ENCODE measurements at regions not wholly inside any gene's neighbourhood (a gene's known extent, or its start where the extent isn't known, plus 50 kb on each side); places are given as distances from the start of the nearest gene placed in this dataset.
"Not testable (repeated sequence)": the region's sequence is repeated elsewhere in the genome, so short reads cannot be mapped to it uniquely, and the experiment has no call there.

- DNase-seq (ENCODE audit: low spot score), result no peak
Observed at GRCh38 chr13:21879263-21879914, 208.5 kb downstream of the FGF9 start.

DNA sequence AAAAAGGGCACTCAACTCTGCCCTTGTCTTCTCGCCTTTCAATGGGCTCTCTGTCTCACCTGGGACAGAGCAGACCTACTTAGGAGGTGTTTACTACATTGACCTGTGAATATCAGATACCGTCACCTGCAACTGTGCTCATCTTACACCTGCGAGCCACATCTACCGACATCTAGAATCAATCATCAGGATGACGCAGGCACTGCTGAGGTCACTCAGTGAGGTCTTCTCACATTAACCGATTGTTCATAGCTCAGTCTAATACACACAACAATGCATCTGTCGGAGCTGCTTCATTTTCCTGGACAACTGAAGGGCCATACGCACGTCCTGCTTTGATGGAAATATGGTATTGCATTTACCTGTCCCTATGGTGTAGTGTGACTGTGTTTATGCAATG lies 211.9 kb downstream of the FGF9 start:
- no peak for DNase-seq (ENCODE audit: low spot score)

DNA sequence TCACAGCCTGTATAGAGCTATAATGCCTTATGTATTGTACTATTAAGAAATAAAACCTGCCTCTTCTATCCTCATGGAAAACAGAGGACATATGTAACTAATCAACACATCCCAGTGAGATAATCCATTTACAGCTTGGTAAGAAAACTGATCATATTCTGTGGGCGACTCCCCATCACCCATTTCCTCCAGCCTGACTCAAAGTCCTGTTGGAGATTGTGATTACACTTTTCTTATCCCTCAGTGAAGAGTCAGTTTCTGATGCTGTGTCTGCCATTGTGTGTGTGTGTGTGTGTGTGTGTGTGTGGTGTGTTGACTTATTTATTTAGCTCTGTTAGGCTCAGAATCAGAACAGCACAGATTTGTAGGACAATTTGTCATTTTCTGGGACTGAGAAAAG lies 212.8 kb downstream of the FGF9 start:
- no peak for DNase-seq (ENCODE audit: low spot score)

DNA sequence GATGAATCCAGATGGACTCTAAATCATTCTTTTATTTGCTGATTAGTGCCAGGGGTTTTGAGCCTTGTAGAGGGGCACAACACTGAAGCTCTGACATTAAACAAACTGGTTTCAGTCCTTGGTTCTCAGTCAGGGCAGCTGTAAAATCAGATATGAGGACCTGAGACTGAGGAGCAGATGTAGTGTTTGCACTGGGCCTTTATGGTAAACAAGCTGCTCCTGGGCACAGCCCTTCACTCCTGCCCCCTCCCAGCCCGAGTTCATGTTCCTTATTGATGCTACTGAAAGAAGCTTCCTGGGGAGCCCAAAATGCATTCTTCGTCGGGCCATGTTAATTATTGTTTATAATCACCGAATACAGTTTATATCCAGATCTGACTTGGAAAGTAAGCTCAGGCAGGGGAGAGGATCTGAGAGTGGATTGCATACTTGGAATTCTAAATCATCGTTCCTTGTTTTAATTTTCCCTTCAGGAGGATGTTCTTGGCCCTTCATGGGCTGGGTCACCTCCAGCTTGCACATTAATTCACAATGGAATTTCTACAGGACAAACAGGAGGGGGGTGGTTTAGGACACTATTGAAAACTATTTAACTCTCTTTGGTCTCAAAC lies 213.5 kb downstream of the FGF9 start:
- no peak for DNase-seq (ENCODE audit: low spot score)

GRCh38 chr13:21884965-21885567 lies 214.2 kb downstream of the FGF9 start:
- no peak for DNase-seq (ENCODE audit: low spot score)

GRCh38 chr13:21885714-21886224 lies 214.9 kb downstream of the FGF9 start:
- no peak for DNase-seq (ENCODE audit: low spot score)

GRCh38 chr13:21889651-21890050 lies 218.8 kb downstream of the FGF9 start:
- no peak for DNase-seq (ENCODE audit: low spot score)

GRCh38 chr13:21890220-21890619 lies 219.3 kb downstream of the FGF9 start:
- DNase-seq (ENCODE audit: low spot score), result not testable (repeated sequence)

DNA sequence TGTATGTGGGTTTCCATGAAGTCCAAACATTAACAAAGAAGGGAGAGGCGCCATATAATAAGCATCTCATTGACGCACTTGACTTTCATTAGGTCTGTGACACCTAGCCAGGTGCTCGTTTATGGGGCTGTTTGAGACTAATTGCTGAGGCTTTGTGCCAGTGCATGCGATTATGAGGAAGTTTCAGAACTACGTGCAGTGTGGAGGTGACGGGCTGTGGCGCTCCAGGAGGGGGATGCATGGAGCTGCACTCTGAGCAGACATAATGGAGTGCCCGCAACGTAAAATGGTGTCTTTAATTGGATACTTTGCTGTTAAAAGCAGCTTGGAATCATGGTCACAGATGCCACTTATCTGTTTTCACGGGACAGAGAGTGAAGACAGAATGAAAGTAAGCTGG lies 223.2 kb downstream of the FGF9 start:
- DNase-seq (ENCODE audit: low spot score), result no peak

DNA sequence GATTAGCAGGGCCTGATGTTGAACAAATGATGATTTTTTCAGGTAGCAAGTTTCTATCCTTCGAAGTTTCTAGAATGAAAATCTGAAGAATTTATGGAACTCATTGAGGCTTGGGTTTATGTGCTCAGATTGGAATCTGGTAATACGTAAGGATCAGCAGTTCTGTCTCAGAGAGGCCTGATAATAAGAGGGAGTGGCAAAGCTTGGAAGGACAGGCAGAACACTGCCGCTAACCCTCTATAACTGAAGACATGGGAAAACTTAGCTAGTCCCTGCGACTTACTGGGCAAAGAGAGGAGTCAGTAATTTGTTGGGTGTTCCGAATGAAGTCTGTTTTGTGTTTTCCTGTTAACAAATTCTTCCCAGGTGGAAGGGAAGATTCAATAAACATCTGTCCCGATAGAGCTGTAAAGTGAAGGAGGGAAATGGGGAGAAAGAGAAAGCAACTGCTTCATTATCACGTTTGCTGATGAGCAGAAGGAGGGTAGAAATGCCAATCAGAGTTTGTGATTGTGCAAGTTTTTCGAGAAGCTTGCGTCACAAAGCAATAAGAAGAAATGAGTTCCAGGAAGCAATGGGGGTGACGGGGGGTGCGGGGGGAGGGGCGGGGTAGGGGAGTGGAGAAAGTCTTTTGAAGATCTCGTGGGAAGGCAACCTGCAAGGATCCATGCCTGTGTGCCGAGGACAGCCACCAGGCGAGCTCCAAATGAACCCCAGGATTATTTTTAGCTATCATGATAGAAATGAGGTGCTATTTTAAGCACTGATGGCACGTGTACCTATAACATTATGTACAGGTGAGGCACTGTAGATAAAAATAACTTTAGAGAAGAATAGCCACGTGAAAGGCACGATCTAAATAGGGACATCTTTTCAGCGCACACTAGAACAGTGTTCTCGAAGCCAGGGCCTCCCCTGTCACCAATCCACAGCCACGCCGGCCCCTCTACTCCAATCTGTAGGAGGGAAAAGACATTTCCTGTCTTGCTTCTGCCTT lies 224.1 kb downstream of the FGF9 start:
- no peak for DNase-seq (ENCODE audit: low spot score)

DNA sequence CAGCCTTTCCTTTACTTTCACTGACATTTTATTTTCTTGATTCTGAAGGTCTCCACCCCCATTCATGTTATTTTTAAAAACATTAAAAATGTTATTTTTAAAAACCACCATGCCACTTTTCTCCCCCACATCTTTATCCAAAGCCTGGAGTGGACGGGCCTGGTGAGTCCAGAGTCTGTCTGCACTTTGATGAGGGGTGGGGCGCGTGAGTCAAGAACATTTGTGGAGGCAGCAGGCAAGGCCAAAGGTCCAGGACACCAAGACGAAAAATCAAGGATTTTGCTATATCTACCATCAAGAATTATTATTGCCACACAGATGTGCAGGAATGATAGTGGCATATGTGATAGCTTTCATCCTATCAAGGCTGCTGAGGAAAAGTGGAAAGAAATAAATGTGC lies 224.9 kb downstream of the FGF9 start:
- DNase-seq (ENCODE audit: low spot score), result no peak

DNA sequence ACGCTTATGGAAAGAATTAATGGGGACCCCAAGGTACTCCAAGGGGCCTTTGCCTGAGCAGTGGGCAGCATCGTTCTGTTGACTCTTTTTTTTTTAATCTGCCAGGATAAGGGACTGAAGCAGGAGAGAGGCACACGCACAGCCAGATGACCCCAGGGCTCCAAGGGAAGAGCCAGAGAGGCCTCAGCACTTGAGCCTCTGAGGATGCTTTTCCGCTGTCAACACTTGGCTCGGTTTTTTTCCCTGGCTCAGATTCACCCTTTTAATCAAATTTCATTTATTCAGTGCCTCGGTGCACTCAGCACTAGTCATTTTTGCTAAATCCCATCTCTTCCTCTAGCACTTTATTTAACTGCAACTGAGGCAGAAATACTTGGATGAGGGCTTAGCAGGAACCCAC lies 226.3 kb downstream of the FGF9 start:
- no peak for DNase-seq (ENCODE audit: low spot score)

- no peak for DNase-seq (ENCODE audit: low spot score)
Observed at GRCh38 chr13:21898459-21898858, 227.6 kb downstream of the FGF9 start.

DNA sequence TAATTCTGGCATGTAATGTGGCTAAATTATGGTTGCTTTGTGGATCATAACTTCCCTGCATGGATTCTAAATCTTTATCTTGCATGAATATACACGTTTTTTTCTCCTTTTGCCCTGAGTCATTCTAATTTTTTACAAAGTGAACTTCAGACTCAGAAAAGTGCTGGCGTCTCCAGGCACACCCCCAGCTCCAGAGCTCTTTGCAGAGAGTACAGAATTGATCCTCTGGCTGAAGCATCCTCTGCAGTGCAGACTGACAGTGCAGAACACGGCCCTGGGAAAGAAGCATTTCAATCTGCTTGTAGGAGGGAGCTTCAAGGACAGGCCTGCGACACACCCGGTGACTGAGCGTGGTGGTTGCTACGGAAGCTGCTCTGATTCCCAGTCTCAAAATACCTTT lies 228.1 kb downstream of the FGF9 start:
- no peak for DNase-seq (ENCODE audit: low spot score)

DNA sequence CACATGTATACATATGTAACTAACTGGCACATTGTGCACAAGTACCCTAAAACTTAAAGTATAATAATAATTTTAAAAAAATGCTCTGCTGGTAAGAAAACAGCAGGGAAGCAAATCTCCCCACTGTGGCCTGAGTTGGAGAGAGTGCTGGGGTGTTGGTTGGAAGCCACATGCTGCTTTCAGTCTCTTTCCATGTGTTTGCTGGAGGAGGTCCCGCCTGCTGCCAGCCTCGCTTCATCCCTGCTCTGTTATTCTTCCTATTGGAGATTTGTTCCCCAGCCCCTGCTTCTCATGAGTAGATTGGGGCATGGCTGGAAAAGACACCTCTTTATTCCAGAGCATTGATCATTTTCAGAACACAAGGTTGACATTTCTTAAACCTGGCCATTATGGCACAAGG lies 230.5 kb downstream of the FGF9 start:
- no peak for DNase-seq (ENCODE audit: low spot score)

DNA sequence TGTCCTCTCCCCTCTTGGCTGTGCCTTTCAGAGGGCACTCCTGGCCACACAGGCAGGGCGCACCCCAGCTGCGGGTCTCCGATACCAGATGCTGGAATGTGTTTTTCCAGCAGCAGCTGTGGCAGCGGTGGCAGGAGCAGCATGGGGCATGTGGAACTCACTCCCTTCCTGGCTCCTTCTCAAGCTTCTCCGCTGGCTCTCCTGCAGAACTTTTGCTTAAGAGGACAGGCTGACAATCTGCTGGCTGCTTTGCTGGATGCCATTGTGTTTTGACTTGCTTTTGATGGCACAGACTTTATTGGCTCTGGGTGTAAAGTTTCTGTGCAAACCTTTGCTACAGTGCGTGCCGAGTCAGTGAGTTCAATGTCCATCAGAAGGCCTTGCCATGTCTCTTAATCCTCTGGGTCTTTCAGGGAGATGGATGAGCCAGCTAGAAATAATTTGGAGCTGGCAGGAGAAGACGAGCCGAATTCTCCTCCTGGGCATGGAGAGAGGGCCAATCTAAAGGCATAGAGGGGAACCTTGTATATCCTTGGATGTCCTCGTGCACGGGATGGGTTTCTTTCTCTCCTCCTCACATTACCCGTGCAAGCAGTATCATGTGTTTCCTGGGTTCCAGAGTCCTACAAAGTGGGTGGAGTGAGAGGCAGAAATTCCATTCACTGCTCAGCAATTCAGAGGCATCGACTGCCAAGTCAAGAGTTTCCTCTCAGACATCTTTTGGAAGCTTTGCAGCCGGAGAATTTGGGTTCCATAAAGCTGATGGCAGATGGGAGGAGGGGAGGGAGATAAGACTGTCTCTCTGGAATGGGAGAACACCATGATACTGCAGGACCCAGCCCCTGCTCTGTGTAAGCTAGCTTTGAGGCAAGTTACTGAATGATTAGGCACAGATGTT lies 231.2 kb downstream of the FGF9 start:
- no peak for DNase-seq (ENCODE audit: low spot score)

DNA sequence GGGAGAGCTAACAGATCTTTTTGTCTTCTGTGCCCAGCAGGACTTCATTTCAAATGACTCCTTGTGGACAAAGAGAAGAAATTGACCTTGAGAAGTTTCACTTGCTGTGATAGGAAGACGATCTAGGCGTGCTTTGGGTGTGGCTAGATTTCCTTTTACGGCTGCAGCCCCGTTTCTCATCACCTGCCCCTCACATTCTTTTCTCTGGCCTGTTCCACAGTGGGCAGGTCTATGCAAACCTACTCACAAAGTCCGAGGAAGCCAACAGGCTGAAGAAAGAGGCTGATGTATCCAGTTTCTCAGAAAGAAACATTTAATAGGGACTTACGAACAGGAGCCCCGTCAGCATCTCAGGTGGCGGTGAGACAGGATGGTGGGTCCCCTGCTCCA lies 231.8 kb downstream of the FGF9 start:
- no peak for DNase-seq (ENCODE audit: low spot score)

DNA sequence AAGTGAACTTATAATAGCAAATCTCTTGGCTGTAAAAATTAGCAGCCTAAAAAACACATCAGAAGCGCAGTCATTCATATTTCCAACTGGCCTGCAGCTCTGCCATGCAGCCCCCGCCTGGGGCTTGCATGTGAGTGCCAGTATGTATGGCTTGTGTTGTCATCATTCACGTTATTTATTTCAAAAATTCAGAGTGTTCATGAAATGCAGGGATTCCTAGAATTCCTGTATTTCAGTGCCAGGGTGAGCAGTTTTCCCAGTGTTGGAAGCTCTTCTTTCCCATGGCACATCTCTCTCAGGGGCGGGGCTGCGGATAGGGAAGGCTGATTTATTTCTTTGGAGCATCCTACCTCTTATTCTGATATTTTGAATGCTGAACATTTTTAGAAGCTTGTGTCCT lies 234.6 kb downstream of the FGF9 start:
- DNase-seq (ENCODE audit: low spot score), result no peak

GRCh38 chr13:21909331-21909730 lies 238.5 kb downstream of the FGF9 start:
- no peak for DNase-seq (ENCODE audit: low spot score)

- DNase-seq (ENCODE audit: low spot score), result no peak
Observed at GRCh38 chr13:21910546-21910945, 239.7 kb downstream of the FGF9 start.

DNA sequence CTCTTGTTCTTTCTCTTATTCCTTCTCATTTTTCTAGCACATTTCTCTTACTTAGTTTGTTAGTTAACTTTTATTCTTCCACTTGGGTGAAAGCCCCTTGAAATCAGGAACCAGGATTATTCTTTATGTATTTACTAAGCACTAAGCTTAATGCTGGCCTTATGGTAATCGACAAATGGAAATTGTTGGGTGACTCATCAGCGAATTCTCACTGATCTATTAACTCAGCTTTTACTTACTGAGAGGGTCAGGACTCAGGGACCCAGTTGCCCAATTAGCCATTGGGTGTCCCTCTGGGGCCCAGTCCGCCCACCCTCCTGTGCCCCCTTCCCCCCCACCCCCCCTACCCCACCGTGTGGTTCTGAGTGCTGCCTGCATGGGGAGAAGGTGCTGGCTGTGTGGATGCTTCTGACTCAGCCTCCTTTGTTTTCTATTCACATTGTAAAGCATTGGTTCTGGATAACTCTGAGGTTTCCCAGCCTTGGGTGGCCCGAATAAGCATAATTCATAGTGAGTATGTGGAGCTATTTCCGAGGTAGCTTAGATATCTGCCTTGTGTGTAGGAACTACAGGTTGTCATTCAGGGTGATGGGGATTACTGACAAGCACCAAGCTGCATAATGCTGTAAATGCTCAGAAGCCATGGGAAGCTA lies 240.9 kb downstream of the FGF9 start:
- no peak for DNase-seq (ENCODE audit: low spot score)

Data from A172 (cell line).